Stimulated activated CD8-positive, alpha-beta memory T cell treated with anti-CD3 and anti-CD28 coated beads, Interleukin-4, amount 100 ng/mL, for 4 hours (primary cell): ENCODE measurements at regions not wholly inside any gene's neighbourhood (a gene's known extent, or its start where the extent isn't known, plus 50 kb on each side); places are given as distances from the start of the nearest gene placed in this dataset.
"Not testable (repeated sequence)": the region's sequence is repeated elsewhere in the genome, so short reads cannot be mapped to it uniquely, and the experiment has no call there.

ENCODE experiments used
- DNase-seq, 2 donors: peaks; one replicate each; pipeline ENCODE4 v3.0.0-alpha.2; 2020; ENCODE audit warnings: low read depth in 2 of 2, low spot score in 1 of 2

DNA sequence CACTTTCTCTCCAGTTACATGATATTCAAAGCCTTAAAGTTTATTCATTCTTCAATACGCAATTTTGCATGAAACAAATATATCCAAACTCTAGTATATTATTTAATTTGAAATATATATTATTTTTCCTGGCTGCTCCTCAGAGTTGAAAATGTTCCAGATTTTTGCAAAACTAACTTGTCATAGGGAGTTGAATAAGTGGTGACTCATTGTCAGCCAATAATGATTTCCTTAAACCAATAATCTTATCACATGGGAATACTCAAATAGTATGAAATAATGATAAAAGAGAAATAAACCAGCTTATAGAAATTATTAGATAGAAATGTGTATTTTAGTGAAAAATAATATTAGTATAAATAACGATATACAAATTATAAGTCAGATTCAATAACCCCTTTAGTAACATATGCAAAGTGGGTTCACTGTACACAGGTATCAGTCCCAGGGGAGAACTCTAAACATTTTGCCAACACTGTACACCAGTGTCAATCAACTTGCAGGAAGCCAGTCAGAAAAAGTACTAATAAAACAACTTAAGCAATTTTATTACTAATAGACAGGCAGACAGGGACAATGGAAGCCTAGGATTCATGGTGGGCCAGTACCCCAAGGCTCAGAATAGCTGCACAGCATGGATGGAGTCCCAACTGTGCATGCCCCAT is 222.6 kb upstream of the KLHL1 start:
- no peak for DNase-seq

DNA sequence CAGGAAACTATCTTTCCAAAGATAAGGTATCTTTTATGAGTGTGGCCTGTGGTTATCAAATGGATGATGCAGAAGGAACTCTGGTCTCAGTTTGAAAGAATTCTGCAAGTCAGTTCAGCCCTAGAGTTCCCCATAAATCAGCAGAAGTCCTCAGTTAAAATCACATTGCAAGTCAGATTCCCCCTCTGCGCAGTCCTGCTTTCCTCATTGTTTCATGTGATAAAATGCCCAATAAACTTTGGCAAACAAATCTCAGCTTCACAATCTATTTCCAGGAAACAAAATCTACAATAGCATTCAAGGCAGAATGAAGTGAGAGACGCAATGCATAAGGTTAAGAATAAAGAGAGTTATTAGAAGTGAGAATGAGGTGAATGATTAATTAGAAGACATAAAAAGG is 216.3 kb upstream of the KLHL1 start:
- DNase-seq = no peak

DNA sequence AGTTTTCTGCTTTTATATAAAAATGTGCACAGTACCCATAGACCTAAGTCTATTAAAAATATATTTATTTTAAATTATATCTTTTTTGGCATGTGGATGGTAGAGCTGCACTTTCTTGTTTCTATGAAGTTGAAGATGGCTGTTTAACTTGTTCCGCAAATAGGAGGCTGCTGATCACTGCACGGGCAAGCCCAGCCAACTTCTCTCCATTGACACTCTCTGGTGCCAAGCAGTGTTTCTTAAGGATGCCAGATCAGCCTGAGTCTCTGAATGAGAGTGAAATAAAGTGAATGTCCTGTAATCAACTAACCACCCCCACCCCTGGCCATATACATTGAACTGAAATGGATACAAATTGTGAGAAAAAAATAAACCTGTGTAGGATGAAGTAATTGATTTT is 202.9 kb upstream of the KLHL1 start:
- no peak for DNase-seq

DNA sequence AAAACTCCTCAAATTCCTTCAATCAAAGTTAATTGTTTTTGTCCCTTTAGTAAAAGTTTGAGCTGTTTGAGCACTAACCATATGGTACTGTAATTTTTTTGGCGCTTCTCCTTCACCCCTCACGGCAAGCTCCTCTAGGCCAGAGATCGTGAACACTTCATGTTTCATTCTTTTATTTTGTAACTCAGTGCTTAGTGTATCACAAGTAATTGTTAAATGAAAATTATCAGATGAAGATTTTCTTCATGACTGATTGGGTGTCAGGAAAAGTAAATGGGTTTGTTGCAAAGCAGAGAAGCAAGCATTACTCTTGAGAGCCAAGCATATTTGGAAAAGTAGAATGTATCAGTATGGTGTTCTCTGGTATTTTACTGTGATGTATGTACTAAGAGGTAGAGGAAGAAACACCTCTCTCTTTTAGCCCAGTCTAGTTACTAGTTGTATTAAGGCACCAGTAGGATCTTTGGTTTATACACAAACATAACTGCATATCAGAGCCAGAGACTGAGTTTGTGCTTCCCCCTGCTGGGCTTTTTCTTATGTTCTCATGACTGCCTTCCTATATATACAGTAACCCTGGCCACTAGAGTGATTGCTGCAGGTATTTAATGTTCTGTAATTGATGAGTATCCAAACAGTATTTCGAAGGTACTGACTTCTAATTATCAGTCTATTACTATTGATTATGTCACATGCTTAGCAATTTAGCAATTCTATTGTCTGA is 202.3 kb upstream of the KLHL1 start:
- DNase-seq = no peak

DNA sequence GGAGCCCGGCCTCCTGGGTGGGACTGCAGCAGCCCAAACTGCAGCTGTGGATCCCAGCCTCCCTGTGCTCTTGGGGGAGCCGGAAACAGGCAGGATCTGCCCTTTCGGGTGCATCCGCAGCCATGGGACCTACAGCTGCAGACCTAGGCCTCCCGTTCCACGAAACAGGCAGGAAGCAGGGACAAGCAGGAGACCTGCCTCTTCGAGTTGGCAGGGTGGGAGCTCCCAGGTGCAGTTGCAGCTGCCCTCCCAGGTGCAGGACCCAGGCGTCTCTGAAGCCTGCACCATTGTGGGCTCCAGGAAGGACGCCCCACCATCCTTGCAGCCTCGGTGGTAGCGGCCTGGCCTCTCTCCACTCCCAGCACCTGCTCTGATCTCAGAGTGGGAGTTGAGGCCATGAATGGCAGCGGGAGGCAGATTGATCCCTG is 189.0 kb upstream of the KLHL1 start:
- no peak for DNase-seq

DNA sequence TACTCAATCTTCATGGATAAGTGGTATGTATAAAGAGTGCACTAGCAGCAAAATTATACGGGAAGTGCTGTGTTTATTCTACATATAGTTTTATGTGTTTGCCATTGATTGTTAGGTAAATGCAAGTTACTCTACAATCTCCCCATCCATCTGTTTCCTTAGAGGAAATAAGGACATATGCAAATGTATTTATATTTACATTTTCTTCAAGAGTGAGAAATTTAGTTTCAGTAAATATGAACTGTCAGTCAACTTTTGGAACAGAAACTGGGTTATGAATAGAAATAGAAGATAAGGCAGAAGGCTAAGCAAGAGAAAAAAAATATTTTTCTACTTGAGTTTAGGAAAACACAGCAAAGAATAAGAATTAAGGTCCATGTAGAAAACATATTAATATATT is 176.1 kb upstream of the KLHL1 start:
- DNase-seq = no peak

DNA sequence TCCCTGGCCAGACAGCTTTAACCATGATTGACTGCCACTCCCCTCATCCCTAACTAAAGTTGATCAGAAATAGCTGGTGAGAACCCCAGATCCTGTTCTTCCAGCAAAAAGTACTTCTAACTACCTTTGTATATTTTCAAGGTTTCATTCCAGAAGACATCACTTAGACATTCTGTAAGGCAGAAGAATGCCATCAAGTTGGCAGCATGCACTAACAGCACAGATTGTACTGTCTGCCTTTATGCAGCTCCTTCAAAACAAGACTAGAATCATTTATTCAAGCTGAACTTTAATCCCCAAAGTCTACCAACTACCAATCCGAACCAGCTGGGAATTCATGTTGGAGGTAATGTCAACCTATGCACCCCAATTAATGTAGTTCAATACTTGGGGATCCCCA is 167.6 kb upstream of the KLHL1 start:
- DNase-seq = no peak

DNA sequence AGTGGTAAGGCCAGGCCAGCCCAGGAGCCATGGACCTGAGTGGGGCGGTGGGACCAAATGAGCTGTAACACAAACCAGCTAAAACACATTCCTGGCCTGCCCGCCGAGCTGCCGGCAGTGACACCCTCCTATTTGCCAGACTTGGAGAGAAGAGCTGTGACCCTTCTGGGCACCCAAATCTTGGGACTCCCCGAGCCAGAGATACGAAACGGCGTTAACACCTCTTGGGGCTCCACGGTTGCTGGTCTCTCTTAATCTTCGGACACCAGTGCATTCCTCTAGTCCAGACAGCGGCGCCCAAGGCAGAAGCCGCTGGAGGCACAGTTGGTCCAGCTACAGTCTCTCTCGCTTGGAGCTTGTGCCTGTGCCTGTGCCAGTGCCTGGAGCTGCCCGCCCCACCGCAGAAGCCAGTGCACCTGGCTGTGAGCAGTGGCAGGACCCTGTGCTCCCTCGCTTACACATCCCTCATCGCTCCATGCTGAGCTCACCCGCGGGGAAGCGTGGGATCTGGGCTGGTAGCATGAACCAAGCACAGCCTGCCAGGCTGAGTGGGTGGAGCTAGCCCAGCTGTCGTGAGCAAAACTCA is 147.2 kb upstream of the KLHL1 start:
- no peak for DNase-seq

DNA sequence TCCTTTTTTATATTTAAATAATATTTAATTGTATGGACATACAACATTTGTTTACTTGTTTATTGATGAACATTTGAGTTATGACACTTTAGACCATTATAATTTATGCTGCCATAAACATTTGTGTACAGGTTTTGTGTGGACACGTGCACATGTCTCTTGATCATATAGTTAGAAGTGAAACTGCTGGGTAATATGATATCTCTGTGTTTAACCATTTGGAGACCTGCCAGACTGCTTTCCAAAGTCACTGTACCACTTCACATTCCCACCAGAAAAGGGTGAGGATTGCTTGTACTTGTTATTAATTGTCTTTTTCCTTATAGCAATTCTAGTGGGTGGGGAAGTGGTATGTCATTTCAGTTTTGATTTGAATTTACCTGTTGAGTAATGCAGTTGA is 145.6 kb upstream of the KLHL1 start:
- DNase-seq = no peak

DNA sequence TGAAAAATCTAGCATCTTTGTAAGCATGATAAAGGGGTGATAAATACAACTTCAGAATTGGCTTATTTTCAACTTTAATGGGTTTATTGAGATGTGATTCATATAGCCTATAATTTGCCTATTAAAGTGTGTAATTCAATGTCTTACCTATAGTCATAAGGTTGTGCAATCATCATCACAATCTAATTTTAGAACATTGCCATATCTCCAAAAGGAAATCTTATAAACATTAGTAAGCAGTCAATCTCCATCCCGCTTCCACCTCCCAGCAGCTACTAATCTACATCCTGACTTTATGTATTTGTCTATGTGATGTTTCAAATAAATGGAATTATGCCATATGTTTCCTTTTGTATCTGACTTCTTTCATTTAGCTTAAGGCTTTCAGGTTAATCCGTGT is 145.2 kb upstream of the KLHL1 start:
- no peak for DNase-seq

DNA sequence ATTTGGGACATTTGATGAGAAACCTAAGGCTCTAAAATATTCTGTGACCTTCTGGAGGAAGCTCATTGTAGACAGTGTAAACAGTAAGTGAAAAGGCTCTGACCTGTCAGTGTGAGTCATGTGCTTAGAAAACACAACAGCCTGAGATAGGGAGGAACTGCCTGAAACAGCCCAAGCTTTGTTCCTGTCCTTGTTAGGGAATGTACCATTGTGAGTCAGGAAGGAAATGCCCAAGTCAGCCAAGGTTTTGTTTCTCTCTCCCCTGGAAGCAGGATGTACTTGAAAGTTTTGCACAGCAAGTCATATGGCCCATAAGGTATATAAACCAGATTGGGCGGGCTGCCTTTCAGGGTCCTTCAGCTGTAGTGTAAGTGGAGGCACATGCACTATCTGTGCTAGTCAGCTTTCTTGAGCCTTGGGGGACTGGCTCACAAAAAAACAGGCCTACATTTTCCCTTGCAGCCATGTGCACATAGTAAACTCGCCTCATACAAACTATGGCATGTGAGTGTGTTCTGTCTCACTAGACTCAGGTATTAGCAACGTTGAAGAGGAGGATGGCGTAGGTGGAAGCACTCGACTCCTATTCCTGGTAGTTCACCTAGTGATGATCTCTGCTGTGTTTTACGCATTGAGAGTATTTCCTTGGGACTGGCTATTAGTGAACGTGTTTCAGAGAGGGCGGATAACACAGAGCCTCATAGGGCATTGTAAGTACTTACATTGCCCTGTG is 141.2 kb upstream of the KLHL1 start:
- DNase-seq = no peak

DNA sequence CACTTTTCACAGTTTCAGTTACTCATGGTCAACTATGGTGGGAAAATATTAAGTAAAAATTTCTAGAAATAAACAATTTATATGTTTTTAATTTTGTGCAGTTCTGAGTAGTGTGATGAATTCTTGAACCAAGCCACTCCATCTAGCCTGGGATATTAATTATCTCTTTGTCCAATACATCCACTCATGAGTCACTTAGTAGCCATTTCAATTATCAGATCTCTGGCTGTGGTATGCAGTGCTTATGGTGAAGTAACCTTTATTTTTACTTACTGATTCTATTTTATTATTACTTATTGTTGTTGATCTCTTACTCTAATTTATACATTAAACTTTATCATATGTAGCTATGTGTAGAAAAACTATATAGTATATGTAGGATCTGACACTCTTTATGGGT is 128.9 kb upstream of the KLHL1 start:
- DNase-seq = no peak

DNA sequence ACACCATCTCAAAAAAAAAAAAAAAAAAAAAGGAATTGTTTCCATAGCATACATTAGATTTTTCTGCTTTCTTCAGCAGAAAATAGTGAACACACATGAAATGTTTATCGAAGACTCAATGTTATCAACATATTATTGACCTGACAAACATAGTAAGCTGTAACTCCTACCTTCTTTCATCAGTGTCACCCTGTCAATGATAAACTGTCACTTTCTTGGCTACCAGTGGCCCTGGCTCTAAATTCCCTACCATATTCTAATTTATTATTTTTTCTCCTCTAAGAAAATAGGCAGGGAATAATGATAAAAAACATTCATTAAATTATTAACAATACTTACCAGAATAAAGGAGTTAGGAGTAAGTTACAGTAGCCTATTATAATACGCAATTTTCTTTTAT is 127.3 kb upstream of the KLHL1 start:
- DNase-seq = no peak

DNA sequence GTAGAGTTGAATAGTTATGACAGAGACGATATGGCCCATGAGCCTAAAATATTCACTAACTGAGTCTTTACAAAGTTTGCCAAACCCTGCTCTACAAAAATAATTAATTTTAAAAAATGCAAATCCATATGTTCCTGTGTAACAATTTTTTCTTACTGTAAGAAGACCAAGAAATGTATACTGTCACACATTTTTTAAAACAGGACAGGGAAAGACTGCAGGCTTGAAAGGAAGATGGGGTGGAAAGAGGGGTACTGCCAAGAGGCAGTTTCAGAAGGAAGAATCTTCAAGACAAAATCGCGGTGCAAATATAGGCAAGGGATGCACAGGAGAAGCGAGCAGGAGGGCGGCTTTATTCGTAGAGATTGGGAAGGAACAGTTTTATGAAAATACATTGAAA is 115.7 kb upstream of the KLHL1 start:
- DNase-seq = no peak

DNA sequence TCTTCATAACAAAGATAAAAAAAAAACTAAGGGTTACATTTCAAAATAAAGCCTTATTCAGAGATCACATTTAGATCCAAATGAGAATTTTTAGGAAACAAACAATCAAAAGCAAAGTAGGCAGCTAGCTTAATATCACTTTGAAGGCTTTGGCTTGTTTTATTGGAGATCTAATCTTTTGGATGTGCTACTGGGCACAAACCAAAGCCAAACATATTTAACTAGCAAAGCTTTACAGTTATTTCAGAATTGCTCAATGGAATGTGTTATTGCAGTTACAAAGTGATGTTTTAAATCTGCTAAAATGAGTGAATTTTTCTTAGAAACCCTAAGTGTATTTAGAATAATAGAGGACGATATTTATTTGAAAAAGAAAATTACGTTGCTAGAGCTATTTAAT is 114.7 kb upstream of the KLHL1 start:
- DNase-seq = no peak

DNA sequence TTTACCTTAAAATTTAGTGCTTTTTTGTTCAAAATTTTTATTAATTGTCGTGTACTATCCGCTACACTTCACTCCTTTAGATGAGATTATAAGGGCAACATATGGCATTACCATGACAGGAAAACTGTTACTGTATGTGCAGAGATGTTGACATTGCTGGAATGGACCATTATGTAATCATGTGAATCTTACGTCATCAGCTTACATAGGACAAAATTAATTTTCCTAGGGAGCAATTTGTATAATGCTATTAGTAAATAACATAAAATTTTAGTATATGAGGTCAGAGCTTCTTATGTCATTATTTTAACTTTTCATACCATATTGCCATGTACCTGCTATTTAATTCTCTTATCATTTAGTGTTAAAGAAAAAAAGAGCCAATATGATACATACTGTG is 110.4 kb upstream of the KLHL1 start:
- DNase-seq = no peak

DNA sequence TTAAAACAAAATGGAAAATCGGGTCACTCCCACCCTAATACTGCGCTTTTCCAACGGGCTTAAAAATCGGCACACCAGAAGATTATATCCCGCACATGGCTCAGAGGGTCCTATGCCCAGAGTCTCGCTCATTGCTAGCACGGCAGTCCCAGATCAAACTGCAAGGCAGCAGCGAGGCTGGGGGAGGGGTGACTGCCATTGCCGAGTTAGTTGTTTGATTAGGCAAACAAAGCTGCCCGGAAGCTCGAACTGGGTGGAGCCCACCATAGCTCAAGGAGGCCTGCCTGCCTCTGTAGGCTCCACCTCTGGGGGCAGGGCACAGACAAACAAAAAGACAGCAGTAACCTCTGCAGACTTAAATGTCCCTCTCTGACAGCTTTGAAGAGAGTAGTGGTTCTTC is 100.7 kb upstream of the KLHL1 start:
- not testable (repeated sequence) for DNase-seq

DNA sequence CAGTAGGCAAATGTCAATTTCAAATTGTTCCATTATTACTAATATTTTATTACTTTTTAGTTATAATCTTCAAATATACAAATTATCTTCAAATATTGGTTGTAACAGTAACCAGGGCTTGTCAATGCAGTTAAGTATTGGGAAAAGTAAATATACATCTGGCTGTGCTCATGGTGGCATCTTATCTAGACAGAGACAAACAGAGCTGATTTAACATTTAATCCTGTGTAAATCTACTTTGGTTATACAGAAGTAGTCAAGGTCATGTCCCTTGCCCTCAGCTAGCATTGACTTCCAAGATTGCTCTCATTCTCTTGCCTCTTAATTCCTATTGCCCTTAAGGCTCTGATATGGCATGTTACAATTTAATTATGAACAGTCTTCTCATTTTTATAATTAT is 98.4 kb upstream of the KLHL1 start:
- DNase-seq = no peak

DNA sequence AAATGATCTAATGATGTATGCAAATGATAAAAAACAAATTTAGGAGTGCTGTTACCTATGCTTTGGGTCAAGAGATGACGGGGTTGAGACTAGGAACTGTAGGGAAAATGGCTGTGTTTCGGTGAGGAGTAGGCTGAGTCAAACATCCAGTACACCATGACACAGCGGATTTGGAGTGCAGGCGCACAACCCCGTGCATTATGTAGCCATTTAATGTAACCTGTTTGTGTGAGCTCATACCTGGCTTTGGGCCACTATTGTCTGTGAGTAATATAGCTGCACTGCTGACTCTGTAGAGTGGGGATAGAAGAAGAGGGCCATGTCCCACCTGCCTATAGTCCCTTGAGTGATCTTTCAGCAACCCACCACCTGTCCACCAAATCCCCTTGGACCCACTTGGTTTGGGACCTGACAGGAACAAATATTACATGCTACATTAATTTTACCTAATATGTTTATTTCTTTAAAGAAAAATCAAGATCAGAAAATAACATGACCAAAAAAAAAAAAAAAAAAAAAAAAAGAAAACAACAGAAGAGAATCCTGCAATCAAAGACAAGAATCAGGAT is 95.5 kb upstream of the KLHL1 start:
- no peak for DNase-seq

DNA sequence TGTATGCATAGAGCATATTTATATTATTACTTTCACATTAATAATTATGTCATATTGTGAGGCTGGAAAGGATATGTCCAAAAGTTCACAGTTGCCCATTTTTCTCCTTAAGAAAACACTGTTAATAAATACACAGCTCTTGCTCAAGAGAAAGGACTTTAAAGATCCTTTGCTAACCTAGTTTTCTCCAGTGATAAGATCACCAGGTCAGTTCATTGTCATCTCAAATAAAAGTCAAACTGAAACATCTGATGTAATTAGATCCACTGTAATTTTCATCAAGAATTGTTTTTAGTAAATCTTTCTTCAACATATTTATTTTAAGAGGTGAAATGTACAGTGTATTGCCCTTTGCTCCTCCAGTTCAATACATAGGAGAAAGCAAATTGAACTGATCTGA is 82.8 kb upstream of the KLHL1 start:
- DNase-seq = no peak

DNA sequence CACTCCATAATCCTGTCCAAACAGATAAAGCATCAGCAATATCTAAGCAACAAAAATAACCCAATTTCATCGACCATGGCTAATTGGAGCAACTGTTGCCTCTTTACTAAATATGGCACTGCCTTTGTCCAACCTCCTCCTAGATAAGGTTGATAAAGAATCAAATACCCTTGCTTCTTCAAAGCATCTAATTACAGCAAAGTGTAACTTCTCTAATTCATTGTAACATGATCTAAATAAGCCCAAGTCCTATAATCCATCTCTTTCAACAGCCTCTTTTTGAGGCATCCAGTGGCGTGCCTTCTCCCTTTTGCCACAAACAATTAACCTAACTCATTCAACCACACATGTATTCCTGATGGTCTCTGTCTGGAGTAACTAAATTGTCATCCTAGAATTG is 81.7 kb upstream of the KLHL1 start:
- DNase-seq = no peak

DNA sequence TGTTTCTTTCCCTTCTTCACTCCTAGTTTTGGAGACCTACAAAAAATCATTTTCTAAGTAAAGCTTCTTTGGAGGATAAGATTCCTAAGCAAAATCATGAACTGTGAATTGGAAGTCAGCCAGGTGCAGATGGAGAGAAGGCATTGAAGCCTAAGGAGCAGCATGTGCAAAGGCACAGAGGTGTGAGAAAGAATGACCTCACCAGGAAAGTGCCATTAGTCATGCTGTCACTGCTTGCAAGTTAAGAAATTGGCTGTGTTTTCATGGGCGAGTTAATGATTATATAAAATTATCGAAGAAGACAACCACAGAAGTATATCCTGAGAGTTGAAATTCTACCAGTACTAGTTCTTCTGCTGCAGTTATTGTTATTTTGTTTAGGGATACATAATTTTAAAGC is 80.3 kb upstream of the KLHL1 start:
- DNase-seq = no peak
